NCI-H187 treated with DMSO at 0.1 percent for 48 hours (cell line): ENCODE measurements at regions not wholly inside any gene's neighbourhood (a gene's known extent, or its start where the extent isn't known, plus 50 kb on each side); places are given as distances from the start of the nearest gene placed in this dataset.

Source experiments
- DNase-seq: peaks from one replicate; lab custom pipeline; 2025; lab: John Stamatoyannopoulos, UW

DNA sequence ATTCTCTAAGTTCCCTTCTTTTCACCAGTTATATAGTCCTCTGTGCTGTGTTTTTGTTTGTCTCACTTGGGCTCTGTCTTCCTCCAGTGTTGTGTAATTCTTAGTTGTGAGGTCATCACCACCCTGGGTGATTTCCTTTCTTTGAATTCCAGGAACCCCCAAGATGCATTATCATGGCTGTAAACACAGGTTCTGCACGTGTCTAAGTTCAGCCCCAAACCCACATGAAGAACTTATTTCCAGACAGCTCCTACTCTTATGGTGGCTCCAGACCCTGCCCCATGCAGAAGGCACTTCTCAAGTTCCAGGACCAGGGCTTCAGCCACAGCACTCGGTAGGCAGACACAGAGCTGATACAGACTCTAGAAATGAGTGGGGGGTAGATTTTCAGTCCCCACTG, 560.5 kb downstream of the BCL11B start:
- no peak for DNase-seq

DNA sequence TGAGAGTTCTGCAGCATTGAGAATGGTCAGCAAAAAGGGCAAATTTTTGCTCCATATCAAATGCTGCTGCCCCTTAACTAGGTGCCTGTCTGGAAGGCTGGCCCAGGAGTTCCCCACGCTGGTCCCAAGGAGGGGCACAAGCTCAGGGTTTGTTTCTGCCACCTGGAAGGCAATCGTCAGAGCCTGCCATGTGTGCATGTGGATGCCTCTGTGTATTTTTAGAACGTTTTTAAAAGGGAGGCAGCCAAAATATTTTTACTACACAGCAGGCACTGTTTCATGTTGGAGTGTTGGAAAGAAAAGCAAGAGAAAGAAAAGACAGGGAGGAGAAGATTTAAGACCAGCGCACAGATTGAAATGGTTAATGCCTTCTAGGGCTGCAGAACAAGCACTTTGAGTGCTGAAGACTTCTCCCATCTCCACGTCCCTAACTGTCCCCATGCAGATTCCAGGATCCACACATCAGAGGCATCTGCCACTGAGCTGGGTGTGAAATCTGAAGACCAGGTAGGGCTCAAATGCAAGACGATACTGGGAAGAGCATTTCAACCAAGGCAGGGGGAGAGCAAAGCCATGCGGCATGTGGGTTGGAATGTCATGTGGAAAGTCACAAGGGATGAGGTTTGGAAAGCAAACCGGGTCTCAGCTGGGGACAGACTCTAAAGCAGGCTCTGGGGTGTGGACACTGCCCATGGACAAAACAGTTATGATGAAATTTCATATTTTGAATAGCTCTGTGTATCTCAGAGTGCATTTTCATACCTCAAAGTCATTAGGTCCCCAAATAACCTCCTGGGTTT, 557.2 kb downstream of the BCL11B start:
- no peak for DNase-seq

DNA sequence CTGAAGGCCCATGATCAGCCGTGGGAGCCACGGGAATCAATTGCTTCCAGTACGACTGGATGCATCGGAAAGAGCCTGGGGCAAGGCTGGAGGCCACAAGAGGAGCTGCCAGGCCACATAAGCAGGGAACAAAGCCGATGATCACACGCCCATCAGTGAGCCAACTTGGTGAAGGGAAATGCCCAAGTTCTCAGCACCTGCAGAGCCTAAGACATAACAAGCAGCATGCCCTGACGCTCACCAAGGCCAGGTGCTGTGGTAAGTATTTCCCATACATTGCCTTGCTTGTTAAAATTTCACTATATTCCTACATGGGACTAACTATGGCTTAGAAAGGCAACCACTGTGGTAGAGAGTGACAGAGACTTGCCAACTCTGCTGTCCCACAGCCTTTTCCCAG, 555.9 kb downstream of the BCL11B start:
- no peak for DNase-seq

GRCh38 chr14:98721061-98721460, 550.9 kb downstream of the BCL11B start:
- DNase-seq: peak; percentile 24

GRCh38 chr14:98724734-98725133, 547.3 kb downstream of the BCL11B start:
- DNase-seq: no peak

- no peak for DNase-seq
Measured at GRCh38 chr14:98725191-98725590, 546.8 kb downstream of the BCL11B start.

- DNase-seq: no peak
Measured at GRCh38 chr14:98725676-98726075, 546.3 kb downstream of the BCL11B start.

DNA sequence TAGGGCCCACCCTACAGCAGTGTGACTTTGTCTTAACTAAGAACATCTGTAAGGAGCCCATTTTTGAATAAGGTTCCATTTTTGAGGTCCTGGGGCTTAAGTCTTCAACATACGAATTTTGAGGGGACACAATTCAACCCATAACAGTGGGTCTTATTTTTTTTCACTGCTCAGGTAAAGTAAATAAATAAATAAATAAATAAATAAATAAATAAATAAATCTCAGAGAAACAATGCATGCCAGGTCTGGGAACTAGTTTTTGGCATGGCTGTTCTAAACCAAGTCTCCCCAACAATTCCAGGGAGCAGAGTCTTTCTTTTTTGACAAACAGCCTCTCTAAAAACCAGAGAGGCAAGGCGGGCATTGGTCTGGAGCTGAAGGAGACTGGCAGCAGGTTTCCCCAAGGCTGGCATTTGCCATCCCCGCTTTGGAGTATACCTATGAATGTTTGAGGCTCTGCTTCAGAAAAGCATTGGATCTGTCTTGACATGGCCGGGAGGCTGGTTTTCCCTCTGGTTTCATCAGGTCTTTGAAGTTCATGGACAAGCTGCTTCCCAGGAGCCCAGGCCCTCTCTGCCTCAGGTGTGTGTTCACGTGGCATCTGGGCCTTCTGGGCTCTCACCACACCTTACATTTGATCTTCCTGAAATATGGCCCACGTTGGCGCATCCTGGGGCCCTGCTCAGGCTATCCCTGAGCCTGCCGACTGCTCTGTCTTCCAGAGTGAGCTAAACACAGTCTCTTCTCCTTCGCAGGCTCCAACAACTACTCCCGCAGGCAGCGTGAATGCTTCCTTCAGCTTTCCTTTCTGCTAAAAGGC, 545.2 kb downstream of the BCL11B start:
- no peak for DNase-seq

DNA sequence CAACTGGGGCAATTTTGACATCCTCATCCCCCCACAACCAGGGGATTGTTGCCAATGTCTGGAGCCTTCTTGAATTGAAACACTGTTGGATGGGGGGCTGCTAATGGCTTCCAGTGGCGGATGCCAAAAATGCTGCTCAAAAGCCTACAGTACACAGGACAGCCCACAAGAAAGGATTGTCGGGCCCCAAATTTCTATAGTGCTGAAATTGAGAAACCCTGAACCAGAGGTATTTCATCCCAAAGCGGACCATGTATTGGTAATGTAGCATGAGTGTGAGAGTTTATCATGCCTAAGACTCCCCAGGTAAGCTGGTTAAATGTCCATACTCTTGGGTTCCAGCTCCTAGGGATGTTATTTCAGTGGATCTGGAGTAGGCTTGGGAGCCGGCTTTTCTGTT, 544.0 kb downstream of the BCL11B start:
- no peak for DNase-seq

DNA sequence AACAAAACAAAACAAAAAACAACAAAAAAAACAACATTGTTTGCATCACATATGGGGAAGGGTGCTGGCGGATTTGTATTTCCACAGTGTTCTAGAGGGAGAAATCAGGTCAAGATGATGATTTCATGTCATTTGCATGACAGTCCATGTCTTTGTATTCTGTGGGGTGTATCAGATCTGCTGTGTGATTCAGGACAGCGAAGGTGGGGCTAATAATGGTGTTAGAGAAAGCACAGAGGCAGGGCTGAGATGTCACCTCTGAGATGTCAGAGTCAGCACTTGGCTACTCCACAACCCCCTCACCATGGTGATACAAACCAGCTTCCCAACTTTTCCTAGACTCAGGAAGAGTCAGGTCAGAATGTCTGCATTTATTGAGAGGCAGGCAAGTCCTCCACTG, 543.2 kb downstream of the BCL11B start:
- no peak for DNase-seq

- no peak for DNase-seq
Measured at GRCh38 chr14:98731286-98731685, 540.7 kb downstream of the BCL11B start.

GRCh38 chr14:98731701-98732100, 540.3 kb downstream of the BCL11B start:
- no peak for DNase-seq

DNA sequence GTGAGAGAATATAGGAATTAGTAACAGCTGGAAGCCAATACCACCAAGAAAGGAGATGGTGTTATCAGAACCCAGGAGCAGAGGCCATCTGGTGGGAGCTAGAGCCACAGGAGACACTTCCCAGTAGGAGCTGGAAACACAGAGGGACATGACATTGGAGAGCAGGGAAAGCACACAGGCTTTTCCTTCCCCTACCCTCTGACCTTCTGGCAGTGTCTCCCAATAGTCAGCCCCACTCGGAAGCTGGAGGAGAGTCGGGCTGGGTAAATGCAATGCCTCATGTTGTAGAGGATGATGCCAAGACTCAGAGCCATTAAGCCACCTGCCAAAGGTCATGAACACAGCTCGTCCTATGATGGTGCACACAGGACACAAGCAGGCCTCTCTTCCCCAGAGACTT, 538.5 kb downstream of the BCL11B start:
- no peak for DNase-seq

GRCh38 chr14:98736701-98737338, 535.2 kb downstream of the BCL11B start:
- DNase-seq: no peak

DNA sequence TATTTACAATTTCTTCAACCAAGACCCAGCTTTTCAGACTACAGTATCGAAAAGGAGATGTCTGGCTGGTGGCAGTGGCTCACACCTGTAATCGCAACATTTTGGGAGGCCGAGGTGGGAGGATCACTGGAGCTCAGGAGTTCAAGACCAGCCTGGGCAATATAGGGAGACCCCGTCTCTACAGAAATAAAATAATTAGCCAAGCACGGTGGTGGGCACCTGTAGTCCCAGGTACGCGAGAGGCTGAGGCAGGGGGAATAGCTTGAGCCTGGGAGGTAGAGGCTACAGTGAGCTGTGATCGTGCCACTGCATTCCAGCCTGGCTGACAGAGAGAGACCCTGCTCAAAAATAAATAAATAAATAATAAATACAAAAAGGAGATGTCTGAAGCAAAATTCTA, 530.5 kb downstream of the BCL11B start:
- no peak for DNase-seq

DNA sequence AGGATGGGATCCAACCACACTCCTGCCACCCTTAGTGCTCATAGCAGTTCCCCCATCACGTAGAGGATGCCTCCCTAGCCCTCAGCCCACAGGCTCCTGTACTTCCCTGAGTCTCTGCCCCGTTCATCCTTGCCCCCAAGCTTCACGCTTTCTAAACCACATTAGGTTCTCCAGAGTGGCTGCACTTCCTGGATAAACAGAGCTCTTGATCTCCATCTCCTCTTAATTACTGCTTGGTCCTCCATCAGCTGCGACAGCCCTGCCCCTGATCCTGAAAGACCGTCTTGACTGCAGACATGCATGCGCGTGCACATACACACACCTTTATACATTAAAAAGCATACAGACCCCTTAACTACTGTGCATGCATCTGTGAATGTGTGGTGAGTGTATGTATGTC, 530.0 kb downstream of the BCL11B start:
- DNase-seq: no peak

GRCh38 chr14:98743536-98743935, 528.5 kb downstream of the BCL11B start:
- no peak for DNase-seq

DNA sequence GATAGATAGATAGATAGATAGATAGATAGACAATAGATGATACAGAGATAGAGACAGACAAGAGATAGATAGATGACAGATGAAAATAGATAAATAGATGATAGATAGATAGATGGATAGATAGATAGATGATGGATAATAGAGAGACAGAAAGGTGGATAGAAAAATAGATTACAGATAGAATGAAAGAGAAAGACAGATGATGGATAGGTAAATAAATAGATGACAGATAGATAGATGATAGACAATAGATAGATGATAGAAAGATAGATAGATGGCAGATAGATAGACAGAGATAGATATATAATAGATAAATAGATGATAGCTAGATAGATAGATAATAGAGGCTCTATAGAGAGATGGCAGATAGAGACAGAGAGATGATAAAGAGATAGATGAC, 523.0 kb downstream of the BCL11B start:
- no peak for DNase-seq

DNA sequence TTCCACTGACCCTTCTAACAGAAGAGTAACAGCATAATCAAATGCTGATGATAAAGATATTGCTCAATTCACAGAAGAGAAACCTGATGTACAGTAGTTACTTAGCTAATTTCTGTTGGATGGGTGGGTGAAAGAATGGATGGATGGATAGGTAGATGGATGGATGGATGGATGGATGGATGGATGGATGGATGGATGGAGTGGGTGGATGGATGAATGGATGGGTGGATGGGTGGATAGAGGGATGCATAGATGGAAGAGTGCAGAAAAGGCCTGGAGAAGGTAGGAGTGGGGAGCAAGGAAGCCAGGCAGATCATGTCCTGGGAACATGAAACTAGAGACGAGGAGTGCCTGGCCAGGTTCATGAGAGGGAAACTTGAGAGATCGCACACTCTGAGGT, 520.9 kb downstream of the BCL11B start:
- no peak for DNase-seq

GRCh38 chr14:98752660-98753059, 519.3 kb downstream of the BCL11B start:
- no peak for DNase-seq

- DNase-seq: no peak
Measured at GRCh38 chr14:98754343-98755020, 517.5 kb downstream of the BCL11B start.

- no peak for DNase-seq
Measured at GRCh38 chr14:98756749-98757148, 515.2 kb downstream of the BCL11B start.
